ENCODE measurements at regions not wholly inside any gene's neighbourhood (a gene's known extent, or its start where the extent isn't known, plus 50 kb on each side); places are given as distances from the start of the nearest gene placed in this dataset.

- Histone ChIP-seq H3K27me3 (ENCODE audit: control insufficient read depth, insufficient read depth, low read length) (no peaks in the 10 kb centered on the region; the same call in 1 of the 2 replicates), H2BK120ac (ENCODE audit: low read depth, low read length) (no peak overlapping the region), H3K4me2 (ENCODE audit: low read depth, low read length) (no peak overlapping the region), H2BK15ac (ENCODE audit: low read depth, low read length) (no peak overlapping the region), H3K4me3 (ENCODE audit: insufficient read depth, low read depth, low read length) (no peak overlapping the region), H2BK5ac (ENCODE audit: low read depth, low read length, poor library complexity, severe bottlenecking) (no peak overlapping the region), H3K9me3 (ENCODE audit: control insufficient read depth, insufficient read depth, low read length) (no peaks in the 10 kb centered on the region), H3K56ac (ENCODE audit: extremely low read depth, insufficient read depth, low read length) (no peak overlapping the region), H3K79me1 (ENCODE audit: low read depth in 1 of 2, low read length in 2 of 2) (no peaks in the 10 kb centered on the region), H3K9me1 (ENCODE audit: insufficient read depth, low read length) (no peaks in the 10 kb centered on the region), H3K4me1 (ENCODE audit: control insufficient read depth, insufficient read depth, low read length) (no peaks in the 10 kb centered on the region), H3K36me3 (ENCODE audit: control insufficient read depth, insufficient read depth, low read length) (no peaks in the 10 kb centered on the region), H2AFZ (replicated peaks; ENCODE audit: low read length, poor library complexity) (no peak overlapping the region), H2BK20ac (ENCODE audit: low read depth, low read length) (no peak overlapping the region), H3K27ac (ENCODE audit: insufficient read depth, low read length) (no peak overlapping the region), H4K8ac (ENCODE audit: low read depth in 2 of 2, low read length in 2 of 2) (no peak overlapping the region), H2AK9ac (replicated peaks; ENCODE audit: low read depth, low read length, poor library complexity) (no peak overlapping the region), H3K23ac (ENCODE audit: low read depth, low read length) (no peak overlapping the region), H4K5ac (ENCODE audit: low read depth, low read length) (no peak overlapping the region), H3K14ac (replicated peaks; ENCODE audit: low read depth, low read length) (no peak overlapping the region), H3K18ac (ENCODE audit: low read depth, low read length) (no peak overlapping the region), H3K9ac (ENCODE audit: low read depth, low read length) (no peak overlapping the region), H3K4ac (ENCODE audit: low read depth, low read length) (no peak overlapping the region), H4K20me1 (ENCODE audit: insufficient read depth, low read length) (no peaks in the 10 kb centered on the region), H4K91ac (ENCODE audit: insufficient read depth, low read depth, low read length) (no peak overlapping the region), H2AK5ac (ENCODE audit: low read depth, low read length) (no peak overlapping the region)
- in situ Hi-C loops (cut with MboI; ENCODE audit: low sequenced_read_pairs) (no loop called here), dilution Hi-C loops (cut with HindIII; ENCODE audit: low sequenced_read_pairs, unreplicated experiment) (no loop called here), intact Hi-C loops (cut with micrococcal nuclease) (no loop called here)
- 44 to 100% methylated on average over 1 to 2 of the region's 2 CpGs for WGBS, 2 experiments (ENCODE audit: extremely low coverage in 2 of 2, insufficient read length in 1 of 2)
- no peak for ATAC-seq (ENCODE audit: low read depth)
- ChIA-PET CTCF (no interaction called here), POLR2A (ENCODE audit: unreplicated experiment) (no interaction called here)
- DNase-seq = no peak
- BruUV-seq (replicated peaks) = no TSS peak
- TF ChIP-seq RCOR1 (IDR thresholded peaks at IDR 0.05; ENCODE audit: insufficient replicate concordance, low read length) (no peak), POLR2A (IDR thresholded peaks at IDR 0.05; ENCODE audit: low read depth, low read length) (no peak), BHLHE40 (IDR thresholded peaks at IDR 0.05; ENCODE audit: low read depth, low read length) (no peak), RAD21 (IDR thresholded peaks at IDR 0.05; ENCODE audit: low read length) (no peak), SMC3 (IDR thresholded peaks at IDR 0.05; ENCODE audit: low read depth, low read length) (no peak), CTCF (conservative IDR thresholded peaks at IDR 0.05; ENCODE audit: low read depth, low read length) (no peak), RFX5 (IDR thresholded peaks at IDR 0.05; ENCODE audit: low read depth, low read length) (no peak), MAZ (IDR thresholded peaks at IDR 0.05; ENCODE audit: borderline replicate concordance, low read depth, low read length) (no peak), ELK1 (IDR thresholded peaks at IDR 0.05; ENCODE audit: borderline replicate concordance, low read depth, low read length) (no peak), MAFK (IDR thresholded peaks at IDR 0.05; ENCODE audit: low read depth, low read length) (no peak), USF2 (IDR thresholded peaks at IDR 0.05; ENCODE audit: low read depth, low read length) (no peak), MXI1 (IDR thresholded peaks at IDR 0.05; ENCODE audit: borderline replicate concordance, low read depth, low read length) (no peak), NFE2L2 (IDR thresholded peaks at IDR 0.05; ENCODE audit: low read depth, low read length) (no peak), CEBPB (IDR thresholded peaks at IDR 0.05; ENCODE audit: low read depth, low read length) (no peak), CHD1 (IDR thresholded peaks at IDR 0.05; ENCODE audit: low read depth, low read length) (no peak)
These were observed 147.3 kb upstream of the PMEPA1 start for GRCh38 chr20:57857118-57857517.

All from IMR-90 (cell line).